Neural progenitor cell (in vitro differentiated cells): ENCODE measurements at regions not wholly inside any gene's neighbourhood (a gene's known extent, or its start where the extent isn't known, plus 50 kb on each side); places are given as distances from the start of the nearest gene placed in this dataset.
"Not testable (repeated sequence)": the region's sequence is repeated elsewhere in the genome, so short reads cannot be mapped to it uniquely, and the experiment has no call there.

ENCODE experiments used
- DNase-seq: peaks from one replicate; pipeline ENCODE4 v3.0.0-alpha.2; 2016; ENCODE audit warnings: low spot score
- H2AFZ ChIP-seq: fragments of 200-600 bp; sonication (generic); replicated peaks from 2 replicates; pipeline ENCODE4 v1.6.1; 2016; ENCODE audit warnings: antibody characterized with exemption
- H3F3A ChIP-seq: fragments of 200-600 bp; sonication (generic); 2 replicates; pipeline ENCODE4 v1.6.1; 2016; ENCODE audit warnings: antibody characterized with exemption, low read depth
- H3K27ac ChIP-seq: fragments of 200-600 bp; sonication (generic); 2 replicates; pipeline ENCODE4 v1.5.1; 2016; ENCODE audit warnings: mild to moderate bottlenecking
- H3K27me3 ChIP-seq: fragments of 200-600 bp; sonication (generic); 2 replicates; pipeline ENCODE4 v1.6.1; 2016; ENCODE audit warnings: mild to moderate bottlenecking, moderate library complexity
- H3K36me3 ChIP-seq: fragments of 200-600 bp; sonication (generic); 2 replicates; pipeline ENCODE4 v1.5.1; 2016
- H3K4me1 ChIP-seq: fragments of 200-600 bp; sonication (generic); 2 replicates; pipeline ENCODE4 v1.6.1; 2016; ENCODE audit warnings: mixed run types
- H3K4me2 ChIP-seq: fragments of 200-600 bp; sonication (generic); 2 replicates; pipeline ENCODE4 v1.6.1; 2016
- H3K4me3 ChIP-seq: fragments of 200-600 bp; sonication (generic); 2 replicates; pipeline ENCODE4 v1.5.1; 2016
- H3K79me2 ChIP-seq: fragments of 200-600 bp; sonication (generic); 2 replicates; pipeline ENCODE4 v1.6.1; 2016; ENCODE audit warnings: low read depth
- H3K9ac ChIP-seq: fragments of 200-600 bp; sonication (generic); 2 replicates; pipeline ENCODE4 v1.6.1; 2016
- H3K9me3 ChIP-seq: fragments of 200-600 bp; sonication (generic); 2 replicates; pipeline ENCODE4 v1.5.1; 2016; ENCODE audit warnings: low read depth
- H4K20me1 ChIP-seq: fragments of 200-600 bp; sonication (generic); 2 replicates; pipeline ENCODE4 v1.6.1; 2016; ENCODE audit warnings: low read depth
- H3K27ac Mint-ChIP-seq: 3 replicates; pipeline ENCODE4 v1.8.0; 2021; ENCODE audit warnings: mixed read lengths
- H3K27me3 Mint-ChIP-seq: 2 replicates; pipeline ENCODE4 v1.8.0; 2022; ENCODE audit warnings: low read depth, mild to moderate bottlenecking, inconsistent platforms, moderate library complexity, mixed read lengths; ENCODE audit not compliant: insufficient read depth
- H3K36me3 Mint-ChIP-seq: 3 replicates; pipeline ENCODE4 v1.8.0; 2021; ENCODE audit warnings: mixed read lengths
- H3K4me1 Mint-ChIP-seq: 3 replicates; pipeline ENCODE4 v1.8.0; 2021; ENCODE audit warnings: mixed read lengths
- H3K4me3 Mint-ChIP-seq: 3 replicates; pipeline ENCODE4 v1.8.0; 2021; ENCODE audit warnings: mild to moderate bottlenecking, moderate library complexity, mixed read lengths
- H3K9me3 Mint-ChIP-seq: 3 replicates; pipeline ENCODE4 v1.8.0; 2020; ENCODE audit warnings: mixed read lengths
- EZH2 ChIP-seq: fragments of 200-600 bp; sonication (generic); IDR thresholded peaks from 2 replicates; pipeline ENCODE4 v1.6.1; 2017; ENCODE audit warnings: antibody characterized with exemption, mild to moderate bottlenecking, moderate library complexity
- EZH2phosphoT487 ChIP-seq: fragments of 200-600 bp; sonication (generic); IDR thresholded peaks from 2 replicates; pipeline ENCODE4 v1.6.1; 2017; ENCODE audit warnings: antibody characterized with exemption
- TF ChIP-seq, protein P1 (sequence below): fragments of 200-600 bp; sonication (generic); IDR thresholded peaks from 2 replicates; pipeline ENCODE4 v1.5.1; 2017; ENCODE audit warnings: antibody characterized with exemption, mild to moderate bottlenecking

DNA sequence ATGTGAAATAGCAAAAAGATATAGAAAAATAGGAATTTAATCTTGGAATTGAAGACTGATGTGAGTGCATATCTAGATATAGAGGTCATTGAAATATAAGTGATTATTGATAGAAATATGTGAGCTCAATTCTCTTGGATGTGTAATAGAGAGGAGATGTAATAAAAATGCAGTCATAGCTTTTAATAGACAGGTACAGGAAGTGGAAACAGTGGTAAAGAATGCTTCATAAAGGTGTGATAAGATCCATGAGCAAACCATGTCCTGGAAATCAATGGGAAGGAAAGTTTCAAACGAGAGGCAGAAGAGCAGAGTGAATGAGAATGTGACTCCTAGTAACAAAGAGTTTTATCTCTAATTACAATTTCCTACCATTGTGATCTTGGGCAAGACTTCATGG, 634.7 kb upstream of the ZNF804A start:
- H3K4me1 ChIP-seq, result no peaks in the 10 kb centered on the region
- Mint-ChIP-seq H3K27ac (no peak overlapping the region), H3K4me3 (no peak overlapping the region), H3K36me3 (no peaks in the 10 kb centered on the region), H3K27me3 (no peaks in the 10 kb centered on the region), H3K4me1 (peaks cover 4% of the 10 kb centered on the region), H3K9me3 (no peaks in the 10 kb centered on the region)
- H3K9ac ChIP-seq, result no peak overlapping the region
- no peak for DNase-seq
- H3K27ac ChIP-seq, result no peak overlapping the region
- H3K9me3 ChIP-seq, result no peaks in the 10 kb centered on the region
- no peaks in the 10 kb centered on the region for H3K27me3 ChIP-seq
- H2AFZ ChIP-seq, result no peak overlapping the region
- H3K36me3 ChIP-seq, result no peaks in the 10 kb centered on the region
- no peak overlapping the region for H3K4me3 ChIP-seq
- TF ChIP-seq EZH2phosphoT487, result no peak
- TF ChIP-seq EZH2, result no peak
- TF ChIP-seq, protein P1, sequence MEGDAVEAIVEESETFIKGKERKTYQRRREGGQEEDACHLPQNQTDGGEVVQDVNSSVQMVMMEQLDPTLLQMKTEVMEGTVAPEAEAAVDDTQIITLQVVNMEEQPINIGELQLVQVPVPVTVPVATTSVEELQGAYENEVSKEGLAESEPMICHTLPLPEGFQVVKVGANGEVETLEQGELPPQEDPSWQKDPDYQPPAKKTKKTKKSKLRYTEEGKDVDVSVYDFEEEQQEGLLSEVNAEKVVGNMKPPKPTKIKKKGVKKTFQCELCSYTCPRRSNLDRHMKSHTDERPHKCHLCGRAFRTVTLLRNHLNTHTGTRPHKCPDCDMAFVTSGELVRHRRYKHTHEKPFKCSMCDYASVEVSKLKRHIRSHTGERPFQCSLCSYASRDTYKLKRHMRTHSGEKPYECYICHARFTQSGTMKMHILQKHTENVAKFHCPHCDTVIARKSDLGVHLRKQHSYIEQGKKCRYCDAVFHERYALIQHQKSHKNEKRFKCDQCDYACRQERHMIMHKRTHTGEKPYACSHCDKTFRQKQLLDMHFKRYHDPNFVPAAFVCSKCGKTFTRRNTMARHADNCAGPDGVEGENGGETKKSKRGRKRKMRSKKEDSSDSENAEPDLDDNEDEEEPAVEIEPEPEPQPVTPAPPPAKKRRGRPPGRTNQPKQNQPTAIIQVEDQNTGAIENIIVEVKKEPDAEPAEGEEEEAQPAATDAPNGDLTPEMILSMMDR, result no peak
- no peaks in the 10 kb centered on the region for H3K79me2 ChIP-seq
- no peak overlapping the region for H3K4me2 ChIP-seq
- no peaks in the 10 kb centered on the region for H4K20me1 ChIP-seq
- no peaks in the 10 kb centered on the region for H3F3A ChIP-seq

DNA sequence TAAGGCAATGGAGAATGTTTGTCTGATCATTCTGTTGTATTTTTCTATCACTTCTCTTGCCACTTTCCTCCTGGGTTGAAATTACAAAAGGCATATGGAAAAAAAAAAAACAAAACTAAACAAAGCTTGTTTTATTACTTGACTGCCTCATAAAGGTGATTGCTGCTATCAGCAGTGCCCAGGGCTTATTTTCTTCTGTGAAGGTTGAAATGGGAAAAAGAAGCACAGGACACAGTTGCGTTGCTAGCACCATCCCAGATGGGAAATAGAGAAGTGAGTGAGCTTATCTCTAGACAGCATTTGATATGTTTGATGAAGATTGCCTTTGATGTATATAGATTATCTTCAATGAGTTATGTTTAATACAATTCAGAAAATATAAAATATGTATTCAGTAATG, 633.8 kb upstream of the ZNF804A start:
- Mint-ChIP-seq H3K27ac (no peak overlapping the region), H3K4me1 (no peaks in the 10 kb centered on the region), H3K36me3 (no peaks in the 10 kb centered on the region), H3K9me3 (no peaks in the 10 kb centered on the region), H3K4me3 (no peak overlapping the region), H3K27me3 (no peaks in the 10 kb centered on the region)
- Histone ChIP-seq H3F3A (no peaks in the 10 kb centered on the region), H3K4me2 (no peak overlapping the region), H3K79me2 (no peaks in the 10 kb centered on the region), H3K27ac (no peak overlapping the region), H3K36me3 (no peaks in the 10 kb centered on the region), H3K27me3 (no peaks in the 10 kb centered on the region), H4K20me1 (no peaks in the 10 kb centered on the region), H3K9me3 (no peaks in the 10 kb centered on the region), H2AFZ (no peak overlapping the region), H3K4me1 (no peaks in the 10 kb centered on the region), H3K9ac (no peak overlapping the region), H3K4me3 (no peak overlapping the region)
- TF ChIP-seq, protein P1, result no peak
- TF ChIP-seq EZH2 (no peak), EZH2phosphoT487 (no peak)
- DNase-seq, result no peak

DNA sequence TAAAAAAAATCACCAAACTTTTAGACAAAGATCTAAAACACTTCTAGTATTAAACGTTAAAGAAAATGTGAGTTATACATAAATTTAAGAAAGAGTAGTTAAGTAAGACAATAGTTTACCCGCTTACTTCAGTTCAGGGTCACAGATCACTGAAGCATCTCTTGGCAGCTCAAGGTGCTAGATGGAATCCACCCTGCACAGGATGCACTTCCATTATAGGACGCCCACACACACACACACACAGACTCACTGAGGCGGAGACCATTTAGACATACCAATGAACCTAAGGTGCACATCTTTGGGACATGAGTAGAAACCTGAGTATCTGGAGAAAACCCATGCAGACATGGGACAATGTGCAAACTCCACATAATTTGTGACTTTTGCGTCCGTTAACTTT, 630.6 kb upstream of the ZNF804A start:
- Histone ChIP-seq H3K9me3 (no peaks in the 10 kb centered on the region), H2AFZ (no peak overlapping the region), H3K27ac (no peak overlapping the region), H3K36me3 (no peaks in the 10 kb centered on the region), H3K4me3 (no peak overlapping the region), H3K79me2 (no peaks in the 10 kb centered on the region), H3F3A (no peaks in the 10 kb centered on the region), H3K27me3 (no peaks in the 10 kb centered on the region), H3K9ac (no peak overlapping the region), H4K20me1 (no peaks in the 10 kb centered on the region), H3K4me1 (no peaks in the 10 kb centered on the region), H3K4me2 (no peak overlapping the region)
- DNase-seq, result no peak
- H3K4me1 Mint-ChIP-seq, result no peaks in the 10 kb centered on the region
- no peaks in the 10 kb centered on the region for H3K36me3 Mint-ChIP-seq
- H3K27me3 Mint-ChIP-seq, result no peaks in the 10 kb centered on the region
- H3K4me3 Mint-ChIP-seq, result no peak overlapping the region
- H3K9me3 Mint-ChIP-seq, result peaks cover 4% of the 10 kb centered on the region
- TF ChIP-seq EZH2 (no peak), EZH2phosphoT487 (no peak)
- TF ChIP-seq, protein P1, result no peak
- H3K27ac Mint-ChIP-seq, result no peak overlapping the region

DNA sequence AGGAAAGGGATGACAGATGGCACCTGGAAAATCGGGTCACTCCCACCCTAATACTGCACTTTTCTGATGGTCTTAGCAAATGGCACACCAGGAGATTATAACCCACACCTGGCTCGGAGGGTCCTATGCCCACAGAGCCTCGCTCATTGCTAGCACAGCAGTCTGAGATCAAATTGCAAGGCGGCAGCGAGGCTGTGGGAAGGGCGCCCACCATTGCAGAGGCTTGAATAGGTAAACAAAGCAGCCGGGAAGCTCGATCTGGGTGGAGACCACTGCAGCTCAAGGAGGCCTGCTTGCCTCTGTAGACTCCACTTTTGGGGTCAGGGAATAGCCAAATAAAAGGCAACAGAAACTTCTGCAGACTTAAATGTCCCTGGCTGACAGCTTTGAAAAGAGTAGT, 622.7 kb upstream of the ZNF804A start:
- H3K27ac ChIP-seq, H3K27ac Mint-ChIP-seq, H2AFZ ChIP-seq, H3K27me3 ChIP-seq, H3K4me3 Mint-ChIP-seq, H3K4me1 Mint-ChIP-seq, H4K20me1 ChIP-seq, H3F3A ChIP-seq, H3K36me3 Mint-ChIP-seq, H3K79me2 ChIP-seq, H3K4me2 ChIP-seq, H3K9me3 ChIP-seq, H3K9ac ChIP-seq, H3K4me3 ChIP-seq, H3K36me3 ChIP-seq, H3K4me1 ChIP-seq, DNase-seq, H3K27me3 Mint-ChIP-seq: not testable (repeated sequence)
- peaks cover 17% of the 10 kb centered on the region for H3K9me3 Mint-ChIP-seq
